ENCODE measurements at regions not wholly inside any gene's neighbourhood (a gene's known extent, or its start where the extent isn't known, plus 50 kb on each side); places are given as distances from the start of the nearest gene placed in this dataset.
"Not testable (repeated sequence)": the region's sequence is repeated elsewhere in the genome, so short reads cannot be mapped to it uniquely, and the experiment has no call there.

GRCh38 chr6:28683945-28684538 lies 158.4 kb downstream of the GPX5 start:
- Histone ChIP-seq H3K4me3 (no peak overlapping the region), H3K36me3 (no peaks in the 10 kb centered on the region), H3K9me3 (no peaks in the 10 kb centered on the region), H3K27me3 (no peaks in the 10 kb centered on the region), H3K27ac (no peak overlapping the region), H3K4me1 (no peaks in the 10 kb centered on the region)
- intact Hi-C loops (cut with DNase I) = no loop called here
- TF ChIP-seq, protein P1, sequence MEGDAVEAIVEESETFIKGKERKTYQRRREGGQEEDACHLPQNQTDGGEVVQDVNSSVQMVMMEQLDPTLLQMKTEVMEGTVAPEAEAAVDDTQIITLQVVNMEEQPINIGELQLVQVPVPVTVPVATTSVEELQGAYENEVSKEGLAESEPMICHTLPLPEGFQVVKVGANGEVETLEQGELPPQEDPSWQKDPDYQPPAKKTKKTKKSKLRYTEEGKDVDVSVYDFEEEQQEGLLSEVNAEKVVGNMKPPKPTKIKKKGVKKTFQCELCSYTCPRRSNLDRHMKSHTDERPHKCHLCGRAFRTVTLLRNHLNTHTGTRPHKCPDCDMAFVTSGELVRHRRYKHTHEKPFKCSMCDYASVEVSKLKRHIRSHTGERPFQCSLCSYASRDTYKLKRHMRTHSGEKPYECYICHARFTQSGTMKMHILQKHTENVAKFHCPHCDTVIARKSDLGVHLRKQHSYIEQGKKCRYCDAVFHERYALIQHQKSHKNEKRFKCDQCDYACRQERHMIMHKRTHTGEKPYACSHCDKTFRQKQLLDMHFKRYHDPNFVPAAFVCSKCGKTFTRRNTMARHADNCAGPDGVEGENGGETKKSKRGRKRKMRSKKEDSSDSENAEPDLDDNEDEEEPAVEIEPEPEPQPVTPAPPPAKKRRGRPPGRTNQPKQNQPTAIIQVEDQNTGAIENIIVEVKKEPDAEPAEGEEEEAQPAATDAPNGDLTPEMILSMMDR (IDR thresholded peaks at IDR 0.05) = peak in 2 of 3 experiments; percentile 30 to 39
- no peak for DNase-seq (ENCODE audit: low spot score in 2 of 2)

DNA sequence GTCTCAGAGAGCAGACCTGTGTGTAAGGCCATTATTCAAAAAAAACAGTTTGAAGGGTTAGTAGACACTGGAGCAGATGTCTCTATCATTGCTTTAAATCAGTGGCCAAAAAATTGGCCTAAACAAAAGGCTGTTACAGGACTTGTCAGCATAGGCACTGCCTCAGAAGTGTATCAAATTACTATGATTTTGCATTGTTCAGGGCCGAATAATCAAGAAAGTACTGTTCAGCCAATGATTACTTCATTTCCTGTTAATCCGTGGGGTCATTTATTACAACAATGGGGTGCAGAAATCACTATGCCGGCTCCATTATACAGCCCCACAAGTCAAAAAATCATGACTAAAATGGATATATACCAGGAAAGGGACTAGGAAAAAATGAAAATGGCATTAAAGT lies 160.3 kb downstream of the GPX5 start:
- not testable (repeated sequence) for H3K27ac ChIP-seq; H3K27me3 ChIP-seq; H3K4me3 ChIP-seq; H3K9me3 ChIP-seq; DNase-seq (ENCODE audit: low spot score in 2 of 2); H3K4me1 ChIP-seq; H3K36me3 ChIP-seq
- intact Hi-C loops (cut with DNase I) = loop anchor here (1.0 to 5.0 kb wide), 2 partner anchors 331 to 901 kb away; partner anchors contain the start of gene OR2H2

DNA sequence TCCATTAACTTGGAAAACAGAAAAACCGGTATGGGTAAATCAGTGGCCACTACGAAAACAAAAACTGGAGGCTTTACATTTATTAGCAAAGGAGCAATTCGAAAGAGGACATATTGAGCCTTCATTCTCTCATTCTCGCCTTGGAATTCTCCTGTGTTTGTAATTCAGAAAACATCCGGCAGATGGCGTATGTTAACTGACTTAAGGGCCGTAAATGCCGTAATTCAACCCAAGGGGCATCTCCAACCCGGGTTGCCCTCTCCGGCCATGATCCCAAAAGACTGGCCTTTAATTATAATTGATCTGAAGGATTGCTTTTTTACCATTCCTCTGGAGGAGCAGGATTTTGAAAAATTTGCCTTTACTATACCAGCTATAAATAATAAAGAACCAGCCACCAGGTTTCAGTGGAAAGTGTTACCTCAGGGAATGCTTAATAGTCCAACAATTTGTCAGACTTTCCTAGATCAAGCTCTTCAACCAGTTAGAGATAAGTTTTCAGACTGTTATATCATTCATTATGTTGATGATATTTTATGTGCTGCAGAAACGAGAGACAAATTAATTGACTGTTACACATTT lies 160.9 kb downstream of the GPX5 start:
- intact Hi-C loops (cut with DNase I) = loop anchor here (1.0 to 5.0 kb wide), 2 partner anchors 331 to 901 kb away; partner anchors contain the start of gene OR2H2
- not testable (repeated sequence) for H3K27ac ChIP-seq; DNase-seq (ENCODE audit: low spot score in 2 of 2); H3K36me3 ChIP-seq; H3K27me3 ChIP-seq; H3K9me3 ChIP-seq; H3K4me3 ChIP-seq; H3K4me1 ChIP-seq
- TF ChIP-seq, protein P1 (IDR thresholded peaks at IDR 0.05) = peak; percentile 59 to 80 (median 75)

DNA sequence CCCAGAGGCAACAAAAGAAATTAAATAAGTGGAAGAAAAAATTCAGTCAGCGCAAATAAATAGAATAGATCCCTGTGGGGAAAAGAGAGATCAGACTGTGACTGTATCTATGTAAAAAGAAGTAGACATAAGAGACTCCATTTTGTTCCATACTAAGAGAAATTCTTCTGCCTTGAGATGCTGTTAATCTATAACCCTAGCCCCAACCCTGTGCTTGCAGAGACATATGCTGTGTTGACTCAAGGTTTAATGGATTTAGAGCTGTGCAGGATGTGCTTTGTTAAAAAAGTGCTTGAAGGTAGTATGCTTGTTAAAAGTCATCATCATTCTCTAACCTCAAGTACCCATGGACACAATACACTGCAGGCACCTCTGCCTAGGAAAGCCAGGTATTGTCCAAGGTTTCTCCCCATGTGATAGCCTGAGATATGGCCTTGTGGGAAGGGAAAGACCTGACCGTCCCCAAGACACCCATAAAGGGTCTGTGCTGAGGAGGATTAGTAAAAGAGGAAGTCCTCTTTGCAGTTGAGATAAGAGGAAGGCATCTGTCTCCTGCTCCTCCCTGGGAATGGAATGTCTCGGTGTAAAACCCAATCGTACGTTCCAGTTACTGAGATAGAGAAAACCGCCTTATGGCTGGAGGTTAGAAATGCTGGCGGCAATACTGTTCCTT lies 161.8 kb downstream of the GPX5 start:
- intact Hi-C loops (cut with DNase I) = loop anchor here (5.0 kb wide), 1 partner anchor 900 kb away; the partner anchor contains the start of gene OR2H2
- DNase-seq (ENCODE audit: low spot score in 2 of 2); H3K4me1 ChIP-seq; H3K4me3 ChIP-seq; H3K9me3 ChIP-seq; H3K36me3 ChIP-seq; H3K27ac ChIP-seq; H3K27me3 ChIP-seq: not testable (repeated sequence)

GRCh38 chr6:28691991-28692390 lies 166.3 kb downstream of the GPX5 start:
- H3K27me3 ChIP-seq; H3K4me1 ChIP-seq; H3K4me3 ChIP-seq; H3K9me3 ChIP-seq; H3K27ac ChIP-seq; H3K36me3 ChIP-seq; DNase-seq (ENCODE audit: low spot score in 2 of 2); intact Hi-C loops (cut with DNase I): not testable (repeated sequence)

GRCh38 chr6:28693033-28693750 lies 167.5 kb downstream of the GPX5 start:
- H3K27me3 ChIP-seq = no peaks in the 10 kb centered on the region
- H3K4me1 ChIP-seq = no peaks in the 10 kb centered on the region
- no peak overlapping the region for H3K27ac ChIP-seq
- no peak for DNase-seq (ENCODE audit: low spot score in 2 of 2)
- no peaks in the 10 kb centered on the region for H3K36me3 ChIP-seq
- H3K4me3 ChIP-seq = no peak overlapping the region
- TF ChIP-seq, protein P1 (IDR thresholded peaks at IDR 0.05) = no peak
- no peaks in the 10 kb centered on the region for H3K9me3 ChIP-seq
- intact Hi-C loops (cut with DNase I) = no loop called here

Data from ascending aorta (tissue), 2 donors.